Peyer's patch (tissue), 4 donors: ENCODE measurements at regions not wholly inside any gene's neighbourhood (a gene's known extent, or its start where the extent isn't known, plus 50 kb on each side); places are given as distances from the start of the nearest gene placed in this dataset.

Source experiments
- DNase-seq, 3 donors: peaks; one replicate each; pipeline ENCODE4 v3.0.0-alpha.2; 2017 to 2019
- H3K27ac ChIP-seq, 4 donors: fragments of 200-600 bp; sonication (generic); one replicate each; pipeline ENCODE4 v1.5.1; 2016 to 2019
- H3K27me3 ChIP-seq, 2 donors: fragments of 200-600 bp; sonication (generic); one replicate each; pipeline ENCODE4 v1.5.1; 2019
- H3K36me3 ChIP-seq, 3 donors: fragments of 200-600 bp; sonication (generic); one replicate each; pipeline ENCODE4 v1.5.1; 2016 to 2019
- H3K4me1 ChIP-seq, 4 donors: fragments of 200-600 bp; sonication (generic); one replicate each; pipeline ENCODE4 v1.5.1; 2016 to 2019
- H3K4me3 ChIP-seq, 4 donors: fragments of 200-600 bp; sonication (generic); 1 replicate in 3 of 4; 2 replicates in 1 of 4; pipeline ENCODE4 v1.5.1; 2016 to 2019; ENCODE audit warnings: mild to moderate bottlenecking in 1 of 4
- H3K9me3 ChIP-seq, 4 donors: fragments of 200-600 bp; sonication (generic); one replicate each; pipeline ENCODE4 v1.5.1; 2016 to 2019; ENCODE audit warnings: mild to moderate bottlenecking in 1 of 4
- POLR2A ChIP-seq, 2 donors: fragments of 450-650 bp; IDR thresholded peaks; one replicate each; pipeline ENCODE4 v1.5.1; 2017; ENCODE audit warnings: antibody characterized with exemption in 2 of 2, mild to moderate bottlenecking in 2 of 2, moderate library complexity in 2 of 2
- TF ChIP-seq, protein P1 (sequence below), 6 experiments: fragments of 450-650 bp in 4 of 6; fragments of 200-600 bp in 2 of 6; sonication (generic) in 1 of 6; IDR thresholded peaks; one replicate each; pipeline ENCODE4 v1.5.1; 2017 to 2019; ENCODE audit warnings: antibody characterized with exemption in 6 of 6, mild to moderate bottlenecking in 3 of 6, moderate library complexity in 1 of 6

DNA sequence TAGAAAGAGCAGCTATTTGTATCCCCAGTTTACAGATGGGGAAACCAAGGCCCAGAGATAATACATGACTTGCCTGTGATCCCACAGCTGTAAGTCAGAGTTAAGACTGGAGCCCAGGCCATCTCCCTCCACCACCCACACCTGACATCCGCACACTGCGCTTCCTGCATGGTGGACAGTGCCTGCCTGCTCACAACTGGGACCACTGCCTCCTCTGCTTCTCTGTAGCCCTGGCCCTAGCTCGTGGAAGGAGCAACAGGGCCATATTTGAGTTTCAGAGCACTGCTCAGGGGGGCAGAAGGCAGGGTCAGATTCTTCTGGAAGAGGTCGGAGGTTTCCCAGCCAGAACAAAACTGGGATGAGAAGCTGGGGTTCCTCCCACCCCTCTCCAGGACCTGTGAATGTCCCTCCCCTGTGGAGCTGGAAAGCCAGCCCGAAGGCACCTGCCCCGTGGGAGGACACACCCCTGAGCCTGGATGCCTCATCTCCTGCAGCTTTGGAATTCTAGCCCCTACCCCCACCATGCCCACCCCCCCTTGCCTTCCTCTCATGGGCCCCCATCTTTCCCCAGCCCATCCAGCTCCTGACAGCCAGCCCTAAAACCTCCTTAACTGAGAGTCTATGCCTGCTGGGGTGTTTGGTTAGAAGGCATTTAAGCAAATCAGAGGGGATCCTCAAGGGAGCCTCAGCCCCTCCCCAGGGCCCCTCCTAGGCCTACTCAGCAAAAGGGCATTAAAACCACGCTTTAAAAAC, 100.1 kb downstream of the TPRA1 start:
- no peak for TF ChIP-seq POLR2A (IDR thresholded peaks at IDR 0.05)
- TF ChIP-seq, protein P1, sequence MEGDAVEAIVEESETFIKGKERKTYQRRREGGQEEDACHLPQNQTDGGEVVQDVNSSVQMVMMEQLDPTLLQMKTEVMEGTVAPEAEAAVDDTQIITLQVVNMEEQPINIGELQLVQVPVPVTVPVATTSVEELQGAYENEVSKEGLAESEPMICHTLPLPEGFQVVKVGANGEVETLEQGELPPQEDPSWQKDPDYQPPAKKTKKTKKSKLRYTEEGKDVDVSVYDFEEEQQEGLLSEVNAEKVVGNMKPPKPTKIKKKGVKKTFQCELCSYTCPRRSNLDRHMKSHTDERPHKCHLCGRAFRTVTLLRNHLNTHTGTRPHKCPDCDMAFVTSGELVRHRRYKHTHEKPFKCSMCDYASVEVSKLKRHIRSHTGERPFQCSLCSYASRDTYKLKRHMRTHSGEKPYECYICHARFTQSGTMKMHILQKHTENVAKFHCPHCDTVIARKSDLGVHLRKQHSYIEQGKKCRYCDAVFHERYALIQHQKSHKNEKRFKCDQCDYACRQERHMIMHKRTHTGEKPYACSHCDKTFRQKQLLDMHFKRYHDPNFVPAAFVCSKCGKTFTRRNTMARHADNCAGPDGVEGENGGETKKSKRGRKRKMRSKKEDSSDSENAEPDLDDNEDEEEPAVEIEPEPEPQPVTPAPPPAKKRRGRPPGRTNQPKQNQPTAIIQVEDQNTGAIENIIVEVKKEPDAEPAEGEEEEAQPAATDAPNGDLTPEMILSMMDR (IDR thresholded peaks at IDR 0.05): no peak
- Histone ChIP-seq H3K27ac (no peak overlapping the region), H3K9me3 (no peaks in the 10 kb centered on the region), H3K4me3 (no peak overlapping the region), H3K36me3 (no peaks in the 10 kb centered on the region), H3K27me3 (no peaks in the 10 kb centered on the region), H3K4me1 (no peaks in the 10 kb centered on the region)
- no peak for DNase-seq

- H3K9me3 ChIP-seq: no peaks in the 10 kb centered on the region
- no peaks in the 10 kb centered on the region for H3K36me3 ChIP-seq
- H3K27ac ChIP-seq: no peak overlapping the region
- no peak overlapping the region for H3K4me3 ChIP-seq
- no peaks in the 10 kb centered on the region for H3K27me3 ChIP-seq
- no peaks in the 10 kb centered on the region for H3K4me1 ChIP-seq
- TF ChIP-seq POLR2A (IDR thresholded peaks at IDR 0.05): no peak
- TF ChIP-seq, protein P1 (IDR thresholded peaks at IDR 0.05): no peak
- DNase-seq: no peak
Observed at GRCh38 chr3:127489357-127489756, 101.2 kb downstream of the TPRA1 start.

- TF ChIP-seq, protein P1 (IDR thresholded peaks at IDR 0.05): no peak
- no peak for TF ChIP-seq POLR2A (IDR thresholded peaks at IDR 0.05)
- Histone ChIP-seq H3K36me3 (no peaks in the 10 kb centered on the region), H3K27ac (no peak overlapping the region), H3K4me1 (no peaks in the 10 kb centered on the region), H3K27me3 (no peaks in the 10 kb centered on the region), H3K4me3 (no peak overlapping the region), H3K9me3 (no peaks in the 10 kb centered on the region)
- DNase-seq: no peak
Observed at GRCh38 chr3:127488740-127489139, 101.8 kb downstream of the TPRA1 start.

GRCh38 chr3:127488141-127488672, 102.3 kb downstream of the TPRA1 start:
- no peak overlapping the region for H3K4me3 ChIP-seq
- TF ChIP-seq, protein P1 (IDR thresholded peaks at IDR 0.05): no peak
- TF ChIP-seq POLR2A (IDR thresholded peaks at IDR 0.05): no peak
- H3K9me3 ChIP-seq: no peaks in the 10 kb centered on the region
- no peaks in the 10 kb centered on the region for H3K27me3 ChIP-seq
- H3K4me1 ChIP-seq: no peaks in the 10 kb centered on the region
- no peaks in the 10 kb centered on the region for H3K36me3 ChIP-seq
- H3K27ac ChIP-seq: no peak overlapping the region
- no peak for DNase-seq

DNA sequence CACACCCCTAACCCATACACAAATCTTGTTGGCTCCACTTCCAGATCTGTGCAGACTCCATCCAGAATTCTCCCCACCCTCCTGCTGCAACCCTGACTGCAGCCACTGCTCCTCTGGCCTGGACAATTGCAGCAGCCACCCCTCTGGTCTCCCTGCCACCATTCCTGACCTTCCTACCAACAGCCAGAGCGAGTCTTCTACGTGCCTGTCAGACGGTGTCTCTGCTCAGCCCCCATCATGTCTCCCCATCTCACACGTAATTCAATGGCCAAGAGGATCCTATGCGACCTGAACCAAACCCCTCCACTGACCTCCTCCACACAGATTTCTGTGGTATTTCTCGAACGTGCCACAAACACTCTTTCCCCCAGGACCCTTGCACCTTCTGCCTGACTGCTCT, 103.3 kb downstream of the TPRA1 start:
- TF ChIP-seq, protein P1 (IDR thresholded peaks at IDR 0.05): no peak
- TF ChIP-seq POLR2A (IDR thresholded peaks at IDR 0.05): no peak
- Histone ChIP-seq H3K36me3 (no peaks in the 10 kb centered on the region), H3K27me3 (no peaks in the 10 kb centered on the region), H3K9me3 (no peaks in the 10 kb centered on the region), H3K4me3 (no peak overlapping the region), H3K4me1 (no peaks in the 10 kb centered on the region), H3K27ac (no peak overlapping the region)
- no peak for DNase-seq
